ENCODE measurements at regions not wholly inside any gene's neighbourhood (a gene's known extent, or its start where the extent isn't known, plus 50 kb on each side); places are given as distances from the start of the nearest gene placed in this dataset.

- H3K4me3 ChIP-seq (replicated peaks; ENCODE audit: insufficient read depth, low read length), result no peak overlapping the region
- TF ChIP-seq SPI1 (IDR thresholded peaks at IDR 0.05; ENCODE audit: borderline replicate concordance, low read depth) (no peak), REST (IDR thresholded peaks at IDR 0.05; ENCODE audit: insufficient replicate concordance, low read depth) (no peak), POLR2AphosphoS5 (IDR thresholded peaks at IDR 0.05; ENCODE audit: low read depth) (no peak), GABPA (IDR thresholded peaks at IDR 0.05; ENCODE audit: low read depth) (no peak), CTCF (IDR thresholded peaks at IDR 0.05; ENCODE audit: insufficient read depth, low read length) (no peak)
- no peak overlapping the region for H3K27ac ChIP-seq (replicated peaks)
- H3K27me3 ChIP-seq (ENCODE audit: insufficient read depth, poor library complexity, severe bottlenecking), result no peaks in the 10 kb centered on the region
- no peak for DNase-seq (ENCODE audit: low read depth in 1 of 2, low spot score in 1 of 2)
Observed at GRCh38 chr10:8594711-8595110, 540.2 kb downstream of the GATA3 start.

GRCh38 chr10:8595140-8595539 is 540.7 kb downstream of the GATA3 start:
- no peak for TF ChIP-seq CTCF (IDR thresholded peaks at IDR 0.05; ENCODE audit: insufficient read depth, low read length)
- TF ChIP-seq GABPA (IDR thresholded peaks at IDR 0.05; ENCODE audit: low read depth), result no peak
- no peak for TF ChIP-seq REST (IDR thresholded peaks at IDR 0.05; ENCODE audit: insufficient replicate concordance, low read depth)
- no peak for TF ChIP-seq SPI1 (IDR thresholded peaks at IDR 0.05; ENCODE audit: borderline replicate concordance, low read depth)
- no peak for TF ChIP-seq POLR2AphosphoS5 (IDR thresholded peaks at IDR 0.05; ENCODE audit: low read depth)
- DNase-seq (ENCODE audit: low read depth in 1 of 2, low spot score in 1 of 2), result no peak
- Histone ChIP-seq H3K27me3 (ENCODE audit: insufficient read depth, poor library complexity, severe bottlenecking) (no peaks in the 10 kb centered on the region), H3K4me3 (replicated peaks; ENCODE audit: insufficient read depth, low read length) (no peak overlapping the region), H3K27ac (replicated peaks) (no peak overlapping the region)

- DNase-seq (ENCODE audit: low read depth in 1 of 2, low spot score in 1 of 2), result no peak
- Histone ChIP-seq H3K27me3 (ENCODE audit: insufficient read depth, poor library complexity, severe bottlenecking) (no peaks in the 10 kb centered on the region), H3K4me3 (replicated peaks; ENCODE audit: insufficient read depth, low read length) (no peak overlapping the region), H3K27ac (replicated peaks) (no peak overlapping the region)
- TF ChIP-seq GABPA (IDR thresholded peaks at IDR 0.05; ENCODE audit: low read depth), result no peak
- TF ChIP-seq SPI1 (IDR thresholded peaks at IDR 0.05; ENCODE audit: borderline replicate concordance, low read depth), result no peak
- TF ChIP-seq CTCF (IDR thresholded peaks at IDR 0.05; ENCODE audit: insufficient read depth, low read length), result no peak
- TF ChIP-seq REST (IDR thresholded peaks at IDR 0.05; ENCODE audit: insufficient replicate concordance, low read depth), result no peak
- no peak for TF ChIP-seq POLR2AphosphoS5 (IDR thresholded peaks at IDR 0.05; ENCODE audit: low read depth)
Observed at GRCh38 chr10:8596929-8597472, 542.5 kb downstream of the GATA3 start.

Measured in HL-60 (cell line).